ENCODE measurements at regions not wholly inside any gene's neighbourhood (a gene's known extent, or its start where the extent isn't known, plus 50 kb on each side); places are given as distances from the start of the nearest gene placed in this dataset.

GRCh38 chr9:82799286-82799685 is 263.7 kb downstream of the RASEF start:
- no peak for DNase-seq (ENCODE audit: insufficient read length, low spot score)
- TF ChIP-seq CTCF (IDR thresholded peaks at IDR 0.05; ENCODE audit: insufficient read depth, missing control alignments) = no peak
- FAIRE-seq = no peak

GRCh38 chr9:82805027-82805426 is 257.9 kb downstream of the RASEF start:
- DNase-seq (ENCODE audit: insufficient read length, low spot score) = no peak
- FAIRE-seq = no peak
- TF ChIP-seq CTCF (IDR thresholded peaks at IDR 0.05; ENCODE audit: insufficient read depth, missing control alignments) = peak; percentile 24

- no peak for FAIRE-seq
- no peak for TF ChIP-seq CTCF (IDR thresholded peaks at IDR 0.05; ENCODE audit: insufficient read depth, missing control alignments)
These were observed 254.5 kb downstream of the RASEF start for GRCh38 chr9:82808478-82808877.

GRCh38 chr9:82810915-82811314 is 252.0 kb downstream of the RASEF start:
- no peak for TF ChIP-seq CTCF (IDR thresholded peaks at IDR 0.05; ENCODE audit: insufficient read depth, missing control alignments)
- no peak for DNase-seq (ENCODE audit: insufficient read length, low spot score)
- no peak for FAIRE-seq

More at GRCh38 chr9:82808478-82808877, 254.5 kb downstream of the RASEF start:
- no peak for DNase-seq (ENCODE audit: insufficient read length, low spot score)

DNA sequence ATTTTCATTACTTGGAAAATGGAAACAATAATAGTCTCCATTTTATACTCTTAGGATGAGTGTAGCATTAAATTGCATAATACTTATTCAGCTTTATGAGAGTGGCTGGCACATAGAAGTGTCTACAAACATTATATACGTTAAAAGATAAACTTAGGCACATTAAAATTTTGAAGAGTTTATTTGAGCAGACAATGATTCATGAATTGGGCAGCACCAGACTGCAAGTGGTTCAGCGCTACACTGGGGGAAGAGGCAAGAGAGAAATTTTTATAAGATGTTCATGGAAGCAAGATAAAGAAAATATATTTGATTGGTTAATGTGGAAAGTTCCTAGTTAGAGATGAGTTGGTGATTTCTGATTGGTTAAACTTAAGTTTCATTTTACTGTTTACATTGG is 243.7 kb downstream of the RASEF start:
- no peak for DNase-seq (ENCODE audit: insufficient read length, low spot score)
- TF ChIP-seq CTCF (IDR thresholded peaks at IDR 0.05; ENCODE audit: insufficient read depth, missing control alignments) = no peak
- no peak for FAIRE-seq

DNA sequence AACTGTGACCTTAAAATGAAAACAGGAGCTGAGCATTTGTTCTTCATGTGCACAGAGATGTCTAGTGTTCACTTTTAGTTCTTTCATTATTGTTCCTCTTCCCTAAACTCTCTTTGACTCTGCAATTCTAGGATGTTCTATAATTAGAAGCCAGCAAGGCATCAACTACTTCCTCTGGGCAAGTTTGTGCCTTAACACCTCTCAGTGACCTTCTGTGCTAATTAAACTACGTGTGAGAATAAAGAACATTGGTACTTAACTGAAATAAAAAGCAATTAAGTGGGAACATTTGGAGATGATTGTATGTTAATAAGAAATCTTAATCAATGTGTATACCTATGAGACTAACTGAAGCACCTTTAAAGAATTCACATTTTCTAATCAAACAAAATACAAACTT is 242.8 kb downstream of the RASEF start:
- no peak for TF ChIP-seq CTCF (IDR thresholded peaks at IDR 0.05; ENCODE audit: insufficient read depth, missing control alignments)
- FAIRE-seq = no peak
- DNase-seq (ENCODE audit: insufficient read length, low spot score) = no peak

DNA sequence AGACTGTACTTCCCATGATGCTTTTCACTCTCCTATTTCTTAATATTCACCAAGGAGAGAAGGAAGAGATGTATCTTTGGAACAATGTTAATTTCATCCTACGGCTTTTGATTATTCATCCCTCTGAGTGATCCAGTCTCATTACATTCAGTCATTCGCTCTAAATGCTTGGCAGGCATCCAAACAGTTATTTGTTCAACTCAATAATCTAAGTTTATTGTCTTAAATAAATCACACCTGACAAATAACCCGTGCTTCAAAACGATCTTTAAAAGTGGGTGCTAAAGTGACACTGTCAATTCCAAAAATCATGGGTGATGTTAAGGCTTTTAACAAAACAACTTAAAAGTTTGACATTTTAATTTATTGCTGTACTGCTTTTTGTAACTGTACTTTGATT is 233.1 kb downstream of the RASEF start:
- DNase-seq (ENCODE audit: insufficient read length, low spot score) = no peak
- FAIRE-seq = no peak
- TF ChIP-seq CTCF (IDR thresholded peaks at IDR 0.05; ENCODE audit: insufficient read depth, missing control alignments) = no peak

All from D721Med (cell line).